ENCODE measurements at regions not wholly inside any gene's neighbourhood (a gene's known extent, or its start where the extent isn't known, plus 50 kb on each side); places are given as distances from the start of the nearest gene placed in this dataset.

- Mint-ChIP-seq H3K36me3 (ENCODE audit: insufficient read depth, unreplicated experiment) (no peaks in the 10 kb centered on the region), H3K4me1 (ENCODE audit: insufficient read depth, unreplicated experiment) (no peaks in the 10 kb centered on the region), H3K4me3 (ENCODE audit: unreplicated experiment) (no peak overlapping the region), H3K27ac (ENCODE audit: low read depth, unreplicated experiment) (no peak overlapping the region), H3K27me3 (ENCODE audit: insufficient read depth, unreplicated experiment) (no peaks in the 10 kb centered on the region), H3K9me3 (ENCODE audit: unreplicated experiment) (no peaks in the 10 kb centered on the region)
- no peak for TF ChIP-seq CTCF (IDR thresholded peaks at IDR 0.05; ENCODE audit: unreplicated experiment)
- POLR2A ChIA-PET: no interaction called here
- no peak for DNase-seq (ENCODE audit: unreplicated experiment)
- intact Hi-C loops (cut with micrococcal nuclease): no loop called here
- CTCF ChIA-PET: interaction anchor here (0.7 kb wide), 1 partner anchor 1188 kb away, joined by 3 read pairs; no protein-coding TSS in a partner anchor
- no TSS peak for BruUV-seq (replicated peaks)
Observed at GRCh38 chr6:71453371-71453706, 164.7 kb downstream of the OGFRL1 start.

GRCh38 chr6:71454056-71454455 is 165.4 kb downstream of the OGFRL1 start:
- TF ChIP-seq CTCF (IDR thresholded peaks at IDR 0.05; ENCODE audit: unreplicated experiment): no peak
- Mint-ChIP-seq H3K27me3 (ENCODE audit: insufficient read depth, unreplicated experiment) (no peaks in the 10 kb centered on the region), H3K9me3 (ENCODE audit: unreplicated experiment) (no peaks in the 10 kb centered on the region), H3K4me3 (ENCODE audit: unreplicated experiment) (no peak overlapping the region), H3K36me3 (ENCODE audit: insufficient read depth, unreplicated experiment) (no peaks in the 10 kb centered on the region), H3K27ac (ENCODE audit: low read depth, unreplicated experiment) (no peak overlapping the region), H3K4me1 (ENCODE audit: insufficient read depth, unreplicated experiment) (no peaks in the 10 kb centered on the region)
- CTCF ChIA-PET: no interaction called here
- intact Hi-C loops (cut with micrococcal nuclease): no loop called here
- POLR2A ChIA-PET: no interaction called here
- no TSS peak for BruUV-seq (replicated peaks)
- no peak for DNase-seq (ENCODE audit: unreplicated experiment)

GRCh38 chr6:71457929-71458328 is 169.3 kb downstream of the OGFRL1 start:
- Mint-ChIP-seq H3K27ac (ENCODE audit: low read depth, unreplicated experiment) (no peak overlapping the region), H3K36me3 (ENCODE audit: insufficient read depth, unreplicated experiment) (no peaks in the 10 kb centered on the region), H3K27me3 (ENCODE audit: insufficient read depth, unreplicated experiment) (no peaks in the 10 kb centered on the region), H3K4me3 (ENCODE audit: unreplicated experiment) (no peak overlapping the region), H3K9me3 (ENCODE audit: unreplicated experiment) (no peaks in the 10 kb centered on the region), H3K4me1 (ENCODE audit: insufficient read depth, unreplicated experiment) (no peaks in the 10 kb centered on the region)
- CTCF ChIA-PET: interaction anchor here (0.5 to 0.6 kb wide), 2 partner anchors 1350 to 1585 kb away, joined by 3 read pairs; no protein-coding TSS in a partner anchor
- no TSS peak for BruUV-seq (replicated peaks)
- POLR2A ChIA-PET: no interaction called here
- TF ChIP-seq CTCF (IDR thresholded peaks at IDR 0.05; ENCODE audit: unreplicated experiment): no peak
- no peak for DNase-seq (ENCODE audit: unreplicated experiment)
- intact Hi-C loops (cut with micrococcal nuclease): no loop called here

GRCh38 chr6:71459162-71459561 is 170.6 kb downstream of the OGFRL1 start:
- H3K4me1 Mint-ChIP-seq (ENCODE audit: insufficient read depth, unreplicated experiment): peaks cover 5% of the 10 kb centered on the region
- H3K9me3 Mint-ChIP-seq (ENCODE audit: unreplicated experiment): peaks cover 9% of the 10 kb centered on the region
- H3K27ac Mint-ChIP-seq (ENCODE audit: low read depth, unreplicated experiment): no peak overlapping the region
- intact Hi-C loops (cut with micrococcal nuclease): no loop called here
- POLR2A ChIA-PET: interaction anchor here (0.7 kb wide), 1 partner anchor 10 kb away, joined by 4 read pairs; no protein-coding TSS in a partner anchor
- BruUV-seq (replicated peaks): no TSS peak
- H3K4me3 Mint-ChIP-seq (ENCODE audit: unreplicated experiment): no peak overlapping the region
- TF ChIP-seq CTCF (IDR thresholded peaks at IDR 0.05; ENCODE audit: unreplicated experiment): no peak
- no peaks in the 10 kb centered on the region for H3K27me3 Mint-ChIP-seq (ENCODE audit: insufficient read depth, unreplicated experiment)
- H3K36me3 Mint-ChIP-seq (ENCODE audit: insufficient read depth, unreplicated experiment): no peaks in the 10 kb centered on the region
- DNase-seq (ENCODE audit: unreplicated experiment): no peak
- CTCF ChIA-PET: no interaction called here
